GM13977 (cell line): ENCODE measurements at regions not wholly inside any gene's neighbourhood (a gene's known extent, or its start where the extent isn't known, plus 50 kb on each side); places are given as distances from the start of the nearest gene placed in this dataset.

ENCODE experiments used
- DNase-seq: peaks from one replicate; pipeline ENCODE4 v3.0.0; 2012; ENCODE audit warnings: low spot score
- in situ Hi-C: fragments of 300-500 bp; cut with MboI; formaldehyde crosslinking; loops from one replicate; pipeline ENCODE4 v1.12.0; 2022; ENCODE audit warnings: low sequenced_read_pairs, low pct_unique_long_range_greater_than_20kb, mixed read lengths, inconsistent platforms; ENCODE audit not compliant: unreplicated experiment
- TF ChIP-seq, protein P1 (sequence below): IDR thresholded peaks from 2 replicates; pipeline ENCODE4 v1.5.1; 2012; ENCODE audit warnings: mild to moderate bottlenecking, control low read depth; ENCODE audit not compliant: insufficient read depth; ENCODE audit errors: extremely low read depth, missing control alignments

DNA sequence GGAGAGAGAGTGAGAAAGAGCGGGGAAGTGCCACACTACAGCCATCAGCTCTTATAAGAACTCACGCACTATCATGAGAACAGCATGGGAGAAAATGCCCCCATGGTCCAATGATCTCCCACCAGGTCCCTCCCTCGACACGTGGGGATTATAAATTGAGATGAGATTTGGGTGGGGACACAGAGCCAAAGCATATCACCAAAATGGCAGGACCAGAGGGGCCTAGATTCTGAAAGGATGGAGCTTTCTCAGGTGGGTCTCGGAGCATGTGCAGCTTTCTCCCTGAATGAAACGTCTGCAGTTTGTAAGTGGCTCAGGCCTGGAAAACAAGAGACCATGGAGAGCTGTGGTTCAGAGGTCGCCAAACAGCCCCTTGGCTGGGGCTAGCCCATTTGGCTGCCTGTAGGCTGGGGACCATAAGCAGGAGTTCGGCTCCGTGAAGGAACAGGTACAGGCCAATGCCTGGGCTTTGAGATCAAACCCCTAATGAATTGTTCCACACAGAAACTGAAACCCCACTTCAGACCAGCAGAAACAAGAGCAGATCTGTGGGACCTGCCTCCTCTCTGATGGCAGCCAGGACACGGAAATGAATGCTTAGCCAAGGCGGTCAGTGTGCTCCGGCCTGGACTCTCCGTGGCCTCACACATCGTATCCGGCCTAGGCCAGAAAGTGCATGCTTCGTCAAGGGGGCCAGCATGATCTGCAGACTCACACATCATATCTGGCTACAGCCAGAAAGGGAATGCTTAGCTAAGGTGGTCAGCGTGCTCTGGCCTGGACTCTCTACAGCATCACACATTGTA, 111.2 kb upstream of the TMEM18 start:
- TF ChIP-seq, protein P1, sequence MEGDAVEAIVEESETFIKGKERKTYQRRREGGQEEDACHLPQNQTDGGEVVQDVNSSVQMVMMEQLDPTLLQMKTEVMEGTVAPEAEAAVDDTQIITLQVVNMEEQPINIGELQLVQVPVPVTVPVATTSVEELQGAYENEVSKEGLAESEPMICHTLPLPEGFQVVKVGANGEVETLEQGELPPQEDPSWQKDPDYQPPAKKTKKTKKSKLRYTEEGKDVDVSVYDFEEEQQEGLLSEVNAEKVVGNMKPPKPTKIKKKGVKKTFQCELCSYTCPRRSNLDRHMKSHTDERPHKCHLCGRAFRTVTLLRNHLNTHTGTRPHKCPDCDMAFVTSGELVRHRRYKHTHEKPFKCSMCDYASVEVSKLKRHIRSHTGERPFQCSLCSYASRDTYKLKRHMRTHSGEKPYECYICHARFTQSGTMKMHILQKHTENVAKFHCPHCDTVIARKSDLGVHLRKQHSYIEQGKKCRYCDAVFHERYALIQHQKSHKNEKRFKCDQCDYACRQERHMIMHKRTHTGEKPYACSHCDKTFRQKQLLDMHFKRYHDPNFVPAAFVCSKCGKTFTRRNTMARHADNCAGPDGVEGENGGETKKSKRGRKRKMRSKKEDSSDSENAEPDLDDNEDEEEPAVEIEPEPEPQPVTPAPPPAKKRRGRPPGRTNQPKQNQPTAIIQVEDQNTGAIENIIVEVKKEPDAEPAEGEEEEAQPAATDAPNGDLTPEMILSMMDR, result no peak
- no peak for DNase-seq
- in situ Hi-C loops, result no loop called here

DNA sequence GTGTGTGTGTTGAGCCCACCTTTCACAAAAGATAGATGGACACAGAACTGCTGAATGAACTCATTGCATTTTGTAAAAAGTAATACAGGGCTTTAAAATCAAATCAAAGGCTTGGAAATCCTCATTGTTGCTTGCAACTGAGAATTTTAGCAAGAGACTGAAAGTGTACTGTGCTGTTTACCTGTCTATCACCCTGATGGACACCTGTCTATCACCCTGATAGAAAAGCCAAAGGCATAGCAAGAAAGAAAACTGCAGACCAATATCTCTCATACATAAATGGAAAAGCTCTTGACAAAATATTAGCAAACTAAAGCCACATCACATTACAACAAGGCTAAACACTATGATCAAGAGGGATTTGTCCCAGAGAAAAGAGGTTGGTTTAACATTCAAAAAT, 107.5 kb upstream of the TMEM18 start:
- DNase-seq, result no peak
- TF ChIP-seq, protein P1, result no peak
- in situ Hi-C loops, result no loop called here

- TF ChIP-seq, protein P1, result no peak
- DNase-seq, result no peak
- in situ Hi-C loops, result no loop called here
These were observed 103.4 kb upstream of the TMEM18 start for GRCh38 chr2:780581-780980.

GRCh38 chr2:780002-780401, 102.8 kb upstream of the TMEM18 start:
- TF ChIP-seq, protein P1, result no peak
- no peak for DNase-seq
- in situ Hi-C loops, result no loop called here

GRCh38 chr2:778731-779350, 101.6 kb upstream of the TMEM18 start:
- TF ChIP-seq, protein P1, result no peak
- DNase-seq, result no peak
- in situ Hi-C loops, result no loop called here

DNA sequence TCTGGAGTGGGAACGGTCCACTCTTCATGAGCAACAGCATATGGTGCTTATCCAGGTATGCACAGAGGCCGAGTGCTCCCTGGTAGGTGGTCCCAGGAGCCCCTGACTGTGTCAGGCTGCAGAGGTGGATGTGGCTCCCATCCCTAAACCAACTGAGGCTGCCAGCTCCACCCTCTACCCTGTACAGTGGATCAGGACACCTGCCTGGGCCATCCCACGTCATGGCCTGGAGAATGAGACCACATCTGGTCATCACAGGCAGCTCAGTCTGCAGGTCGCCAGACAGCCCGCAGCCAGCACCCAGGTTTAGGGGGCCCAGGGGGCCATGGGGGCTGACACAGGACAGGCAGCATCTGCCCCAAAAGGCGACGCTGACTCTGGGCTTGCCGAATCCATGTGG, 100.3 kb upstream of the TMEM18 start:
- no peak for DNase-seq
- TF ChIP-seq, protein P1, result no peak
- in situ Hi-C loops, result no loop called here
